BLaER1 (cell line): ENCODE measurements at regions not wholly inside any gene's neighbourhood (a gene's known extent, or its start where the extent isn't known, plus 50 kb on each side); places are given as distances from the start of the nearest gene placed in this dataset.
"Not testable (repeated sequence)": the region's sequence is repeated elsewhere in the genome, so short reads cannot be mapped to it uniquely, and the experiment has no call there.

Experiments used
- H3K27ac ChIP-seq: shearing (Covaris generic); formaldehyde crosslinking; 2 replicates; pipeline ENCODE4 v1.8.1; 2022
- H3K27me3 ChIP-seq: shearing (Covaris generic); formaldehyde crosslinking; 2 replicates; pipeline ENCODE4 v1.8.1; 2022
- H3K36me3 ChIP-seq: shearing (Covaris generic); formaldehyde crosslinking; 2 replicates; pipeline ENCODE4 v1.8.1; 2022
- H3K4me1 ChIP-seq: shearing (Covaris generic); formaldehyde crosslinking; 2 replicates; pipeline ENCODE4 v1.8.1; 2022
- H3K4me2 ChIP-seq: shearing (Covaris generic); formaldehyde crosslinking; 2 replicates; pipeline ENCODE4 v1.8.1; 2022
- H3K4me3 ChIP-seq: shearing (Covaris generic); formaldehyde crosslinking; 2 replicates; pipeline ENCODE4 v1.8.1; 2022
- H3K9ac ChIP-seq: shearing (Covaris generic); formaldehyde crosslinking; 2 replicates; pipeline ENCODE4 v1.8.1; 2022
- H3K9me3 ChIP-seq: shearing (Covaris generic); formaldehyde crosslinking; 2 replicates; pipeline ENCODE4 v1.8.1; 2022
- H4K20me1 ChIP-seq: shearing (Covaris generic); formaldehyde crosslinking; 2 replicates; pipeline ENCODE4 v1.8.1; 2022
- Cebpa-rat ChIP-seq: shearing (Covaris generic); IDR thresholded peaks from 2 replicates; pipeline ENCODE4 v1.8.1; 2022

DNA sequence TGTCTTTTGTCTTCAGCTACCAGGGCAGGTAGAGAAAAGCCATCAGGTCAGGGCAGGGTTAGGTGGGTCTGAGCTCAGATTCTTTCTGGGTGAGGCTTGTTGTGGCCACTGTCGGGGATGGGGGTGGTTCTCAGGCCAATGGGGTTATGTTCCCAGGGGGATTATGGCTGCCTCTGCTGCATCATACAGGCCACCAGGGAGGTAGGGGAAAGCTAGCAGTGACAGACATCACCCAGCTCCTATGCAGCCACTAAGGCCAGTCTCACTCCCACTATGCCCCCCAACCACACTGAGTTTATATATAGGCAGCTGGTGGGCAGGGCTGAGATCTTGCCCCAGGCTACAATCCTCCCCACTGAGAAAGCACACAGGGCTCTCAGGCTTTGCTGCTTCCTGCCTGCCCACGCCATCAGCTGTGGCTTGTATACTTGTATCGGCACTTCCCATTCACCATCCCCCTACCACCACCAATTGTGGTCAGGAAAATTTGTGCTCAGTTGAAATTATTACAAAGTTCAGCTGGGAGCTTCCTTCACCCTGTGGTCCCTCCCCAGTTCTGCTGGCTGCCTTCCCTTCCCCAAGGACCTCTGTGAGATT lies 72.6 kb upstream of the PTPN13 start:
- no peaks in the 10 kb centered on the region for H3K36me3 ChIP-seq
- no peaks in the 10 kb centered on the region for H4K20me1 ChIP-seq
- no peak overlapping the region for H3K4me3 ChIP-seq
- no peaks in the 10 kb centered on the region for H3K27me3 ChIP-seq
- no peak overlapping the region for H3K4me2 ChIP-seq
- TF ChIP-seq Cebpa-rat, result no peak
- H3K9me3 ChIP-seq, result peaks cover 38% of the 10 kb centered on the region
- no peak overlapping the region for H3K9ac ChIP-seq
- no peak overlapping the region for H3K27ac ChIP-seq
- peaks cover 5% of the 10 kb centered on the region; the same call in 1 of the 2 replicates for H3K4me1 ChIP-seq

DNA sequence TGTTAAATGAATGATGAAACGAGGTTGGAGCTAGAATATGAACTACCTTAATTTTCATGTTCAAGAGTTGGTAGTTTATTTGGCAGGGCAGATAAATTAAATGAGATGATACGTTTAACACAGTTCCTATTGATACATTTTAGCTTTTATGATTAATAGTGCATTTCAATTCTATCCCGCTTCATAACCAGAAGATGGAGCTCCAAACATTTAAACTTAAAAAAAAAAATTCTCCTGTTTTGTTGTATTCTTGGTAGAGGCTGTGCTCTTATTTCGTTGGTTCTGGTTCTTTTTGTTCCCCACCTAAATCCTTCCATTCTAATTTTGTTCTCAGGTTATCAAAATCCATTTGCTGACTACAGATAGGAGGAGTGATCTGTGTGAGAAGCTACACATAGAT lies 71.8 kb upstream of the PTPN13 start:
- no peak overlapping the region for H3K4me3 ChIP-seq
- H3K9ac ChIP-seq, result no peak overlapping the region
- H3K36me3 ChIP-seq, result no peaks in the 10 kb centered on the region
- no peak overlapping the region for H3K27ac ChIP-seq
- peaks cover 38% of the 10 kb centered on the region for H3K9me3 ChIP-seq
- H4K20me1 ChIP-seq, result no peaks in the 10 kb centered on the region
- no peak for TF ChIP-seq Cebpa-rat
- H3K4me2 ChIP-seq, result no peak overlapping the region
- H3K27me3 ChIP-seq, result no peaks in the 10 kb centered on the region
- peaks cover 5% of the 10 kb centered on the region; the same call in 1 of the 2 replicates for H3K4me1 ChIP-seq

DNA sequence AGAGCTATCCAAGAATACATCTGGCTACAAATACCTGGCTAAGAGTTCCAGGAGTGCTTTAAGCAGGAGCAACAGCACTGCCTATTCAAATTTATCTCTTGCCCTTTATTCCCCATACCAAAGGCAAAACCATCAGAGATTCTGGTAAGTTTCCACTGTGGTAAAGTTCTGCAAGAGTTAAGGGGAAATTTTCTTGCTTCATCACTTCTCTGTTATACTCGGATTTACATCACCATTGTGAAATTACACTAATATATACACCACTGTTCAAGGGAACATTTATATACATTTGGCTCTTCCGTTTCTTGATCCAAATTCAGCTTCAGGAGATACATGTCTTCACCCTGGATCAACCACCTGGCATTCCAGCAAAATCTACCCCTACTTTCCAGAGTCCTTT lies 70.8 kb upstream of the PTPN13 start:
- H3K36me3 ChIP-seq, result no peaks in the 10 kb centered on the region
- H3K9me3 ChIP-seq, result peaks cover 33% of the 10 kb centered on the region
- TF ChIP-seq Cebpa-rat, result no peak
- H3K4me3 ChIP-seq, result no peak overlapping the region
- no peaks in the 10 kb centered on the region for H3K27me3 ChIP-seq
- H3K27ac ChIP-seq, result no peak overlapping the region
- H3K9ac ChIP-seq, result no peak overlapping the region
- peaks cover 5% of the 10 kb centered on the region; the same call in 1 of the 2 replicates for H3K4me1 ChIP-seq
- H4K20me1 ChIP-seq, result no peaks in the 10 kb centered on the region
- H3K4me2 ChIP-seq, result no peak overlapping the region

DNA sequence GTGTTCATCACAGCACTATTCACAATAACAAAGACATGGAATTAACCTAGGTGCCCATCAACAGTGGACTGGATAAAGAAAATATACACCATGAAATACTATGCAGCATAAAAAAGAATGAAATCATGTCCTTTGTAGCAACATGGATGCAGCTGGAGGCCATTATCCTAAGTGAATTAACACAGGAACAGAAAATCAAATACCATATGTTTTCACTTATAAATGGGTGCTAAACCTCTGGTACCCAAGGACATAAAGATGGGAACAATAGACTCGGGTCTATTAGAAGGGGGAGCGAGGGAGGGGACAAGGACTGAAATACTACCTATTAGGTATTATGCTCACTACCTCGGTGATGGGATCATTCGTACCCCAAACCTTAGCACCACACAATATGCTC lies 66.4 kb upstream of the PTPN13 start:
- not testable (repeated sequence) for H3K36me3 ChIP-seq, H3K4me3 ChIP-seq, H3K4me1 ChIP-seq, H3K27ac ChIP-seq, H3K9me3 ChIP-seq, H3K27me3 ChIP-seq, H3K4me2 ChIP-seq, H3K9ac ChIP-seq, H4K20me1 ChIP-seq

DNA sequence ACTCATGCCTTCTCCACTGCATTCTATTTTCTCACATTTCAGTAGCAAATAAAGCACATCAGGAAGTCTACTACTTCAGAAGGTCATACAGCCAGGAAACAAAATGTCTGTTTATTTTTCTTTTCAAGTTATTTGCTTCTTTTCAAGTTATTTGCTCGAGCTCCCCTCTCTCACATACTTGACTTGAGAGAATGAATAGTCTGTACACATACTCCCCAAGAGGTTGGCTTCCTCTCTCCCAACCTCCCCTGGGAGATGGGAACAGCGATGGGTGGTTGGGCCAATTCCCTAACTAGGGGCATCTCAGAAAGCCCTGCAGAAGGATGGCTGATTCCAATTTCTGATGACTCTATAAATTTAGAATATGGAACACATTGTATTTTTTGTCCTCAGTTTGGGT lies 64.7 kb upstream of the PTPN13 start:
- Histone ChIP-seq H3K27ac (no peak overlapping the region), H3K4me2 (no peak overlapping the region), H3K9ac (no peak overlapping the region), H3K4me1 (peaks cover 5% of the 10 kb centered on the region; the same call in 1 of the 2 replicates), H3K36me3 (no peaks in the 10 kb centered on the region), H3K4me3 (no peak overlapping the region), H3K27me3 (no peaks in the 10 kb centered on the region), H4K20me1 (no peaks in the 10 kb centered on the region), H3K9me3 (no peaks in the 10 kb centered on the region)
- TF ChIP-seq Cebpa-rat, result no peak

DNA sequence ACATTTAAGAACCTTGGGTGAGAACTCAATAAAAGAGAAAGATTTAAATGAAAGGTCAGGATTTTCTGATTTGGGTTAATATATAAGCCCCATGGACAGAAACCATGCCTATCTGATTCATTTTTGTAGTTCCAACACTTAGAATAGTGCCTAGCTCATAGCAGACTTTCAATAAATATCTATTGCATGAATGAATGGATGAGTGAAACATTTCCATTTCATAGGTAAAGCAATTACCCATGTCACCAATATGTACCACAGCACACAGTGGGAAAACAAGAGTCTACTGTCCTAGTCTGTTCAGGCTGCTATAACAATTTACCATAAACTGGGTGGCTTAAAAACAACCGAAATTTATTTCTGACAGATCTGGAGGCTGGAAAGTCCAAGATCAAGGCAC lies 63.9 kb upstream of the PTPN13 start:
- H3K36me3 ChIP-seq, result no peaks in the 10 kb centered on the region
- H3K4me2 ChIP-seq, result no peak overlapping the region
- no peaks in the 10 kb centered on the region for H3K9me3 ChIP-seq
- H3K4me1 ChIP-seq, result peaks cover 5% of the 10 kb centered on the region; the same call in 1 of the 2 replicates
- H3K27me3 ChIP-seq, result no peaks in the 10 kb centered on the region
- no peak for TF ChIP-seq Cebpa-rat
- H3K9ac ChIP-seq, result no peak overlapping the region
- H3K4me3 ChIP-seq, result no peak overlapping the region
- no peaks in the 10 kb centered on the region for H4K20me1 ChIP-seq
- H3K27ac ChIP-seq, result no peak overlapping the region

DNA sequence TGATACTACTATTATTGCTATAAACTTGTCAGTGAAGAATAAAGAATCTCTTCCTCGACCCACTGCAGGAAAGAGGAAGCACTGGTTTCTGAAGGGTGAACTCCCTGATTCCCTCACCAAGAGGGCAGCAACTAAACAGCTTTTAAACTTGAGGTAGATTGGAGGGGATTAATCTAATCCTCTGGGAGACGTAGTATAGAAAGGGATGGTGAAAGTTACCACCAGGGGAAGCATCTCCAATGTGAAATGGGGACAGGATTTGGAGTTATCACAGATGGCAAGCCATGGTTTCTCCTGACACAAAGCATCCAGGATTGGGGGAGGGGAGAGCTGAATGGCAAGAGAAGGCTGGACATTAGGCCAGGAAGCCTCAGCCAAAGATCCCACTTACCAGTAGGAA lies 62.7 kb upstream of the PTPN13 start:
- no peak overlapping the region for H3K27ac ChIP-seq
- TF ChIP-seq Cebpa-rat, result no peak
- no peaks in the 10 kb centered on the region for H3K27me3 ChIP-seq
- H3K4me2 ChIP-seq, result no peak overlapping the region
- H3K36me3 ChIP-seq, result no peaks in the 10 kb centered on the region
- H3K9ac ChIP-seq, result no peak overlapping the region
- H4K20me1 ChIP-seq, result no peaks in the 10 kb centered on the region
- no peak overlapping the region for H3K4me3 ChIP-seq
- peaks cover 5% of the 10 kb centered on the region; the same call in 1 of the 2 replicates for H3K4me1 ChIP-seq
- no peaks in the 10 kb centered on the region for H3K9me3 ChIP-seq

DNA sequence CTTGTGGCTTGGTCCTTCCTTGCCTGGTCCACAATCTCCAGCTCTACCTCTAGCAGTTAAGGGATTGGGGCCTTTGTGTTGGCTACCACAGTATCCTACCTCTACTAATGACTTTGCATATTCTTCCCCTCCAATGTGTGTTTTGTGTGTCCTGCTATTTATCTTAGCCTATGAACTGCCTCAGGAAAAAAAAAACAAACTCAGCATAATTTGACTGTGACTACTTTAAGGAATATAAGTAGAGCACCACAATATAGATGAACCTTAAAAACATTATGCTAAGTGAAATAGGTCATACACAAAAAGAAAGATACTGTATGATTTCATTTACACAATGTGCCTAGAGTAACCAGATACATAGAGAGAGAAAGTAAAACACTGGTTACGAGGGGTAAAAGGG lies 61.3 kb upstream of the PTPN13 start:
- TF ChIP-seq Cebpa-rat, result no peak

DNA sequence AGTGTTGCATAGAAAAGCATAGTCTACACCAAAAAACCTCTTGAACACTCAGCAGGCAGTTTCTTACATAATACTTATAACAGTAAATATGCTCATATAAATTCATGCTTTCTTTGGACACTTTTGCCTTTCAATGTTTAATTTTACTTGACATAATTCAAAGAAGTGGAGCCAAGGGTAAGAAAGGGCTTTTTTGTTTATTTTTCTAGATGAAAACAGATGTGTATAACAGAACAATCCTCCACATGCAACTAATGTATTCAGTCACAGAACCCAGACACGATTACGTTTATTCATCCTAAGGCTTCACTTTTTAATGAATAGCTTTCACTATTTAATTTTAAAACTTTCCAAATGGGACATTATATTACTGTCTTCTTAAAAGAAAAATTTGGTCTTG lies 58.0 kb upstream of the PTPN13 start:
- no peak overlapping the region for H3K4me3 ChIP-seq
- no peaks in the 10 kb centered on the region for H3K9me3 ChIP-seq
- H3K27me3 ChIP-seq, result no peaks in the 10 kb centered on the region
- no peak for TF ChIP-seq Cebpa-rat
- no peaks in the 10 kb centered on the region for H4K20me1 ChIP-seq
- H3K4me1 ChIP-seq, result peaks cover 5% of the 10 kb centered on the region; the same call in 1 of the 2 replicates
- H3K4me2 ChIP-seq, result no peak overlapping the region
- no peaks in the 10 kb centered on the region for H3K36me3 ChIP-seq
- H3K27ac ChIP-seq, result no peak overlapping the region
- H3K9ac ChIP-seq, result no peak overlapping the region

More for the DNA sequence above, 61.3 kb upstream of the PTPN13 start:
- Histone ChIP-seq H3K27ac (no peak overlapping the region), H4K20me1 (no peaks in the 10 kb centered on the region), H3K36me3 (no peaks in the 10 kb centered on the region), H3K4me1 (peaks cover 5% of the 10 kb centered on the region; the same call in 1 of the 2 replicates), H3K4me3 (no peak overlapping the region), H3K27me3 (no peaks in the 10 kb centered on the region), H3K9ac (no peak overlapping the region), H3K9me3 (no peaks in the 10 kb centered on the region), H3K4me2 (no peak overlapping the region)

DNA sequence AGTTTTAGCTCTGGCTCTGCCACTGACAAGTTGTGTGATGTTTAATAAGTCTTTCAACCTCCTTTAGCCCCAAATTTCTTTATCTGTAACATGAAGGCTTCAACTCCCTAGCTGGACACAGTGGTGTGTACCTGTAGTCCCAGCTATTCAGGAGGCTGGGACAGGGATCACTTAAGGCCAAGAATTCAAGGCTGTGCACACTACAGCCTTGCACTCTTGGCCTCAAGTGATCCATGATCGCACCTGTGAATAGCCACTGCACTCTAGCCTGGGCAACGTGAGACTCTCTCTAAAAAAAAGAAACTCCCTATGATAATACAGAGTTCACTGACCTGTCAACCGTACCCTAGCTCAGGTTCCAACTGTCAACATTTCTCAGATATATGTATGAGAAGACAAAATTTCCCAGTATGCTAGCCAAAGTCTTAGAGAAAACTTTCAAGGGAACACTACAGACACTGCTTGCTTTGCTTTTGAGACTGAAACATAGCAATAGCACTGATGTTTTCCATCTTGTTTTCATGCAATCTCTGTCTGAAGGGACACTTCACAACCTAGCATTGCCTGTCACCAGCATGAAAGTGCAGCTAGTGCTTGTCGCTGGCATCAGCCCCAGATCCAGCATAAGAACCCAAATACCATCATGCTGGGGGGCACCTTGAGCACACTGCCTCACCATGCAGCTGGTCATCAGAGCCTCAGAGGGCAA lies 51.6 kb upstream of the PTPN13 start:
- no peaks in the 10 kb centered on the region for H4K20me1 ChIP-seq
- no peak overlapping the region for H3K4me2 ChIP-seq
- no peaks in the 10 kb centered on the region for H3K36me3 ChIP-seq
- H3K4me1 ChIP-seq, result peaks cover 11% of the 10 kb centered on the region
- peaks cover 17% of the 10 kb centered on the region for H3K9me3 ChIP-seq
- H3K9ac ChIP-seq, result no peak overlapping the region
- no peaks in the 10 kb centered on the region for H3K27me3 ChIP-seq
- H3K27ac ChIP-seq, result no peak overlapping the region
- no peak for TF ChIP-seq Cebpa-rat
- H3K4me3 ChIP-seq, result no peak overlapping the region
